NT2/D1 (cell line): ENCODE measurements at regions not wholly inside any gene's neighbourhood (a gene's known extent, or its start where the extent isn't known, plus 50 kb on each side); places are given as distances from the start of the nearest gene placed in this dataset.
"Not testable (repeated sequence)": the region's sequence is repeated elsewhere in the genome, so short reads cannot be mapped to it uniquely, and the experiment has no call there.

Source experiments
- DNase-seq: peaks from one replicate; pipeline ENCODE4 v3.0.0-alpha.2; 2011; ENCODE audit warnings: low read depth, low spot score
- H3K27me3 ChIP-seq: 2 replicates; pipeline ENCODE4 v1.6.0; 2011; ENCODE audit warnings: mild to moderate bottlenecking; ENCODE audit not compliant: insufficient read length, insufficient read depth
- H3K36me3 ChIP-seq: 2 replicates; pipeline ENCODE4 v1.6.1; 2011; ENCODE audit warnings: mild to moderate bottlenecking, low read length, mixed read lengths; ENCODE audit not compliant: insufficient read depth, insufficient read length
- H3K4me1 ChIP-seq: 2 replicates; pipeline ENCODE4 v1.5.1; 2011; ENCODE audit not compliant: insufficient read depth, insufficient read length
- H3K4me3 ChIP-seq: 2 replicates; pipeline ENCODE4 v1.5.1; 2011; ENCODE audit warnings: low read depth; ENCODE audit not compliant: insufficient read length
- H3K9ac ChIP-seq: 2 replicates; pipeline ENCODE4 v1.6.0; 2011; ENCODE audit warnings: low read depth; ENCODE audit not compliant: insufficient read length
- H3K9me3 ChIP-seq: 2 replicates; pipeline ENCODE4 v1.5.1; 2011; ENCODE audit warnings: mild to moderate bottlenecking, low read length; ENCODE audit not compliant: insufficient read depth
- SUZ12 ChIP-seq: IDR thresholded peaks from 2 replicates; pipeline ENCODE4 v1.6.1; 2011; ENCODE audit not compliant: insufficient read length, insufficient read depth; ENCODE audit errors: extremely low read depth
- YY1 ChIP-seq: IDR thresholded peaks from 2 replicates; pipeline ENCODE4 v1.6.1; 2011; ENCODE audit not compliant: insufficient read length, insufficient read depth
- ZNF274 ChIP-seq: IDR thresholded peaks from 2 replicates; pipeline ENCODE4 v1.6.1; 2011; ENCODE audit warnings: mild to moderate bottlenecking, low read depth, low read length

GRCh38 chr16:13324851-13325250 is 423.5 kb downstream of the SHISA9 start:
- H3K9ac ChIP-seq, result no peak overlapping the region
- peaks cover 8% of the 10 kb centered on the region; the same call in 1 of the 2 replicates for H3K9me3 ChIP-seq
- no peak for DNase-seq
- no peak overlapping the region for H3K4me3 ChIP-seq
- H3K36me3 ChIP-seq, result no peaks in the 10 kb centered on the region
- H3K4me1 ChIP-seq, result no peaks in the 10 kb centered on the region
- peaks cover 27% of the 10 kb centered on the region for H3K27me3 ChIP-seq
- no peak for TF ChIP-seq ZNF274
- no peak for TF ChIP-seq SUZ12

GRCh38 chr16:13325396-13325795 is 424.0 kb downstream of the SHISA9 start:
- no peak for DNase-seq
- no peak for TF ChIP-seq YY1
- TF ChIP-seq ZNF274, result no peak
- no peak for TF ChIP-seq SUZ12

GRCh38 chr16:13331918-13332317 is 430.5 kb downstream of the SHISA9 start:
- Histone ChIP-seq H3K9ac (no peak overlapping the region), H3K9me3 (peaks cover 12% of the 10 kb centered on the region; the same call in 1 of the 2 replicates), H3K36me3 (no peaks in the 10 kb centered on the region), H3K4me3 (no peak overlapping the region), H3K27me3 (no peaks in the 10 kb centered on the region), H3K4me1 (peaks cover 3% of the 10 kb centered on the region)
- no peak for DNase-seq
- no peak for TF ChIP-seq ZNF274
- TF ChIP-seq YY1, result no peak
- TF ChIP-seq SUZ12, result no peak

More at GRCh38 chr16:13325396-13325795, 424.0 kb downstream of the SHISA9 start:
- H3K36me3 ChIP-seq, result no peaks in the 10 kb centered on the region
- no peaks in the 10 kb centered on the region for H3K4me1 ChIP-seq
- no peak overlapping the region for H3K4me3 ChIP-seq
- H3K9ac ChIP-seq, result no peak overlapping the region
- peaks cover 25% of the 10 kb centered on the region for H3K27me3 ChIP-seq
- peaks cover 8% of the 10 kb centered on the region; the same call in 1 of the 2 replicates for H3K9me3 ChIP-seq

DNA sequence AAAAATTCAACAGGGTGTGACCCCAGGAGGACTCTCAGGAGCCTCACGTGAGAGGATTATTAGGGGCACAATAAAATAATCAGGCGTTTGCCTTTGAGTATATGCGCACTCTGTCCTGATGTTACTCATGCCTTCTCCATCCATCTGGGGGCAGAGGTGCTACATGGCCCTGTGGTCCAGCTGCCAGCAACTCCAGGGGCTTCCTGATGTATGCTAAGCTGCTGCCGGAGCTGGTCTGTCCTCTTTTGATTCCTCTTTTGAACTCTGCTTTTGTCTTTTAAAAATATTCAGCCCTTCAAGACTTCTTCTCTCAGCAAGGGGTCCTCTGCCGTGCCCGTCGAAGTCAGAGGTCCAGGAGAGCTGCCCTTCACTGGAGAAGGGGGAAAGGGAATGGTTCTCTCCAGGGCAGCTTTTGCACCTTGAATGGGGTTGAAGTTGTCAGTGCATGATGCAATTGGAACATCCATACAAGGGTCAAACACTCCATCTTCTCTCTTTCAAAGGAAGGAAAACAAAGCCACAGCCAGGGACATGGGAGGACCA is 431.4 kb downstream of the SHISA9 start:
- Histone ChIP-seq H3K27me3 (no peaks in the 10 kb centered on the region), H3K36me3 (no peaks in the 10 kb centered on the region), H3K4me3 (no peak overlapping the region), H3K4me1 (peaks cover 3% of the 10 kb centered on the region), H3K9me3 (peaks cover 17% of the 10 kb centered on the region; the same call in 1 of the 2 replicates), H3K9ac (no peak overlapping the region)
- no peak for TF ChIP-seq ZNF274
- no peak for TF ChIP-seq SUZ12
- peak; percentile 72 for DNase-seq

DNA sequence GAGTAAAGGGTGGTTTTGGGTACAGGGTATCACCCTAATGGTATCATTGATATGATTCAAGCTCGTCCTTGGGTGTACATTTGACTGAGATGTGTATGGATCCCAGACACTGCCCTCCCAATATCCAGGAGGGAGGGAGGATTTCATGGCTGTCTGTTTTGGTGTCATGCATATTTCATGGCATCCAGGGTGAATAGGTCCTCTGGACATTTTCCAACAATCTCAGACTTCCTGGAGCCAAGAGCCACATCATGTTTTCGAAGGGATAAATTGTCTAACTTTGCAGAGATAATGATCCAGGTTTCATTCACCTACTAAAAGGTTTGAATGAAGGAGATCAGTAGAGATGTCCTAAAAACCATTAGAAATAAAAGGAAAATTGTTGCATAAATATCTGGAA is 431.9 kb downstream of the SHISA9 start:
- H3K36me3 ChIP-seq, result no peaks in the 10 kb centered on the region
- no peak for TF ChIP-seq ZNF274
- no peak for TF ChIP-seq YY1
- no peak for TF ChIP-seq SUZ12
- no peak for DNase-seq
- H3K4me1 ChIP-seq, result peaks cover 3% of the 10 kb centered on the region
- no peak overlapping the region for H3K4me3 ChIP-seq
- peaks cover 22% of the 10 kb centered on the region; the same call in 1 of the 2 replicates for H3K9me3 ChIP-seq
- H3K9ac ChIP-seq, result no peak overlapping the region
- no peaks in the 10 kb centered on the region for H3K27me3 ChIP-seq

- Histone ChIP-seq H3K9ac (no peak overlapping the region), H3K27me3 (no peaks in the 10 kb centered on the region), H3K4me3 (no peak overlapping the region), H3K9me3 (peaks cover 28% of the 10 kb centered on the region; the same call in 1 of the 2 replicates), H3K4me1 (peaks cover 3% of the 10 kb centered on the region), H3K36me3 (no peaks in the 10 kb centered on the region)
- TF ChIP-seq YY1, result no peak
- TF ChIP-seq ZNF274, result no peak
- TF ChIP-seq SUZ12, result no peak
- DNase-seq, result no peak
Measured at GRCh38 chr16:13335879-13336278, 434.5 kb downstream of the SHISA9 start.

DNA sequence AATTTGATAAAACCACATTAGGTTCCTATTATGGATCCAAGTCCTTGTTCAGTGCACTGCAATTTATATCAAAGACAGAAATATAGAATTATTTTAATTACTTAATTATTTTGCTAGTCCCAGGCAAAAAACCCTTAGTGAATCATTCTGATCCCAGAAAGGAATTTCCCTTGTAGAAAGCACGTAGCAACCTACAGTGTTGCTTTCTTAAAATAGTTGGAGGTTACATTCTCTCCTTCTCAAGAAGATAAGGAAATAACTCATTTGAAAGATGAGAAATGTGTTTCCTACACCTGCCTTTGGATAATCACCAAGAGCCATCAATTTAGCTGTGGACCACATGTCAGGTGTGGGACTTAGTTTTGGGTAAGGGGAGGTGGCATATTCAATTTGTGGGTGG is 434.9 kb downstream of the SHISA9 start:
- no peak for DNase-seq
- Histone ChIP-seq H3K27me3 (no peaks in the 10 kb centered on the region), H3K36me3 (no peaks in the 10 kb centered on the region), H3K4me1 (peaks cover 3% of the 10 kb centered on the region), H3K9ac (no peak overlapping the region), H3K4me3 (no peak overlapping the region), H3K9me3 (peaks cover 28% of the 10 kb centered on the region; the same call in 1 of the 2 replicates)
- TF ChIP-seq SUZ12, result no peak

DNA sequence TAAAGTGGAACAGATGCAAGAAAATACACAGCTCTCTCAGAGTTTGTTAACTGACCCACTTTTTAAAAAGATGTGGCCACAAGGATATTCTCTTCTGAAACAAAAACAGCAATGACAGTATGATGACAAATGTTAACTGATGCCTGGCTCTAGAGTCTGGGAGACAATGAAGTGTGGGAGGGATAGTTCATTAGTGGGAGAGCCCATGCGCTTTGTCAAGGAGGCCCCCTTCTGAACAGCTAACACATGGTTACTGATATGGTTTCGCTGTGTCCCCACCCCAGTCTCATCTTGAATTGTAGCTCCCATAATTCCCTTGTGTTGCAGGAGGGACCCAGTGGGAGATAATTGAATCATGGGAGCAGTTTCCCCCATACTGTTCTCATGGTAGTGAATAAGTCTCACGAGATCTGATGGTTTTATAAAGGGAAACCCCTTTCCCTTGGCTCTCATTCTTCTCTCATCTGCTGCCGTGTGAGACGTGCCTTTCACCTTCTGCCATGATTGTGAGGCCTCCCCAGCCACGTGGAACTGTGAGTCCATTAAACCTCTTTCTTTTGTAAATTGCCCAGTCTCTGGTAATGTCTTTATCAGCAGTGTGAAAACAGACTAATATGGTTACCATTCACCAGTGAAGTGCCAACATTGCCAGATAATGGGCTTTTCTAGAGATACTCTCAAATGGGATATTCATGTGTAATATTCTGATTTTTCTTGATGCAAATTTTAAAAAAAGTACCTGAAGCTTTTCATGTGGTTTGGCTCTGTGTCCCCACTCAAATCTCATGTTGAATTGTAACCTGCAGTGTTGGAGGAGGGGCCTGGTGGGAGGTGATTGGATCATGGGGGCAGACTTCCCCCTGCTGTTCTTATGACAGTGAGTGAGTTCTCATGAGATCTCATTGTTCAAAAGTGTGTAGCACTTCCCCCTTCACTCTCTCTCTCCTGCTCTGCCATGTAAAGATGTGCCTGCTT is 435.8 kb downstream of the SHISA9 start:
- not testable (repeated sequence) for H3K27me3 ChIP-seq, H3K36me3 ChIP-seq, H3K9ac ChIP-seq, H3K4me1 ChIP-seq, H3K4me3 ChIP-seq, DNase-seq
- H3K9me3 ChIP-seq, result peaks cover 28% of the 10 kb centered on the region; the same call in 1 of the 2 replicates
